ENCODE measurements at regions not wholly inside any gene's neighbourhood (a gene's known extent, or its start where the extent isn't known, plus 50 kb on each side); places are given as distances from the start of the nearest gene placed in this dataset.

GRCh38 chr9:95822583-95823431 lies 52.7 kb upstream of the ERCC6L2 start:
- DNase-seq: no peak

- no peak for DNase-seq
Measured at GRCh38 chr9:95822015-95822414, 53.5 kb upstream of the ERCC6L2 start.

DNA sequence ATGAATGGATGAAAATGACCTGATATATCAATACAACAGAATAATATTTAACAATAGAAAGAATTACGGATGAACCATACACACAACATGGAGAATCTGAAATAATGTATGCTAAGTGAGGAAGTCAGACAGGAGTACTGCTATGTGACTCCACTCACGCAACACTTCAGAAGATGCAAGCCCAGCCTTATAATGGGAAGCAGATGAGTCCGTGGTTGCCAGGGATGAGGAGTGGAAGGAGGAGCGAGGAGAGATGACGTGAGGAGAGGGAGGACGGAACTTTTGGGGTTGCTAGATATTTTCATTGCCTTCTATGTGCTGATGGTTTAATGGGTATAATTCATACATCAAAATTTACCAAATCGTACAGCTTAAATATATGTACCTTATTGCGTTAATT lies 55.4 kb upstream of the ERCC6L2 start:
- no peak for DNase-seq

- no peak for DNase-seq
Measured at GRCh38 chr9:95819636-95820035, 55.9 kb upstream of the ERCC6L2 start.

- DNase-seq: no peak
Measured at GRCh38 chr9:95817205-95817604, 58.3 kb upstream of the ERCC6L2 start.

DNA sequence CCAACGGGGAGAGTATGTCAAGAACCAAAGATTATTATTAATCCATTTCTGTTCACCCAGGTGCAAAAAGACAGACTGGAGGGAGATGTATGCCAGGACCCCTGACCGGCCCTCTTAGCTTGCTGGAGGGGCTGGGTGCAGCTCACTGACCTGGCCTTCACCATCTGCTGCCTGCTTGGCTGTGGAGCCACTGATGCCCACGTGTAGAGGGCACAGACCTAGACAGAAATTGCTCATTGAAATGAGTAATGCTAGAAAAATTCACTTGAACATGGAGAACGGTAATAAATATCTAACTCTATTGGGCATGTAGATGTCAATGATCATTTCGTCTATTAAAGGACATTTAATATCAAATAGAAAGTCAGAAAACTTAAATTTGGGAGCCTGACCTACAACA lies 58.8 kb upstream of the ERCC6L2 start:
- DNase-seq: no peak

DNA sequence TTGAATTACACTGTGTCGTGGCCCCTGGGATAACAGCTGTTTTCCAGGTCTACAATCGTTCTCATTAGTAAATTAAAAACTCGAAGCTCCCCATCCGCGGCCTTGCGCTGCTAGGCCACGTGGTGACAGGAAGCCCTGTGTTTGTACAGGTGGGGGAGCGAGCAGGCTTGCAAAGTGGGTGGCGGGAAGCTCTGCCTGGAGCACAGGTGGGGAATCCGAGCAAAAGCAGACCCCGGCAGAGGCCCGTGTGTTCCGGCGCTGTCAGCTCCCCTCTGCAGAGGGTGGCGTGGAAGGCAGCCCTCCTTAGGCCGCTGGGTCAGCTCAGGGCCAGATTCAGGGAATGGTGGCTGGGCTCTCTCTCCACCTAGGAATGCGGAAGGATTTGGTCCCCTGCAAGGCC lies 59.5 kb upstream of the ERCC6L2 start:
- DNase-seq: no peak

- no peak for DNase-seq
Measured at GRCh38 chr9:95815133-95815532, 60.4 kb upstream of the ERCC6L2 start.

DNA sequence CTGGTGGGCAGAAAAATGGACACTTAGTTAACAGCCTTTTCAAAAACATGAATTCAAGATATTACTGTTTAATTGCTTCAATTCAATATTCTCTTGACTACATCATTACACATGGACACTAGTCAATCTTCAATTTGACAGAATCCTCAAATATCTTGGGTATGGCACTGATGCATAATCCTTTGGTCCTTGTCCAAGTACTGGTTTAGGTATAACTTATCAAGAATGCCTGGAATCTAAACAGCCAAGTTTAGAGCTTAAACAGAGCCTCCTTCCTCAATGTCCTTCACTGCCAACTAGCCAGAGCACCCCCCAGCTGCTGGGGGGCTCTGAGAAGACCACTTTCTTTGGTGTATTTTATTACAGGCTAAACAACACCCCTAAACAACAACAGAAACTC lies 61.6 kb upstream of the ERCC6L2 start:
- DNase-seq: no peak

DNA sequence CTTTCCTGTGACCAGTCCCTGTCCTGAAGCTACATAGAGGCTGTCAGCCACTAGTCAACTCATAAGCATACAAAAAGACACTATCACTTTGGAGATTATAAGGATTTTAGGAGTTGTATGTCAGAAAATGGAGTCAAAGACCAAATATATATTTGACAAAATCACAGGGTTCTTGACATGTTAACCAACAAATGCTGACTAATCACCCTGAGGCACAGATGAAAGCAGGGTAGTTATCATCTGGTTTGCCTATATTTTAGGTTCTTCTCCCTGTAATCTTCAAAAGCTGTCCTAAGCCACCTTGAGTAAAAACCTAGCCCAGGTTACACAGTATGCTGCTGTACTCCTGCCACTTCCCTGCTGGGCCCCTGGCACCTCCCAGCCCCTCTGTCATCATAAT lies 64.7 kb upstream of the ERCC6L2 start:
- no peak for DNase-seq

GRCh38 chr9:95810133-95810532 lies 65.4 kb upstream of the ERCC6L2 start:
- no peak for DNase-seq

GRCh38 chr9:95809686-95810085 lies 65.8 kb upstream of the ERCC6L2 start:
- DNase-seq: no peak

GRCh38 chr9:95808011-95808410 lies 67.5 kb upstream of the ERCC6L2 start:
- DNase-seq: no peak

- DNase-seq: no peak
Measured at GRCh38 chr9:95807326-95807947, 68.1 kb upstream of the ERCC6L2 start.

GRCh38 chr9:95803197-95803596 lies 72.3 kb upstream of the ERCC6L2 start:
- no peak for DNase-seq

DNA sequence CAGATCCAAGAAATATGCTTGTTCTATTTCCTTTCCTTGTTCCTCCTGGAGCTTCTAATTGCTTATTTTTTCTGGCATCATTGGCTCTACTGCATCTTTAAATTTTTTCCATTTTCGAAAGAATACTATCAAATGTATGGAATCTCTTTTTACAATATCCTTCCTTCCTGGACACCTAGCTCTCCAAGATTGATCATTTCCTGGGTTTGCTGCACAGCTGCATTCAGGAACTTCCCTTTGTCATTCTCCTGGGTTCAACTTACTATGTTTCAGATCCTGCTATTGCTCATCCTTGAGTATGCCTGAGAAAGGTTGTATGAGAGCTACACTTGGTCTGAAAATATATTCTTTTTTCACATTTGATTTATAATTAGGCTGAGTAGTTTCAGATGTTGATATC lies 73.7 kb upstream of the ERCC6L2 start:
- DNase-seq: no peak

- peak; percentile 63 for DNase-seq
Measured at GRCh38 chr9:95796029-95796428, 79.5 kb upstream of the ERCC6L2 start.

DNA sequence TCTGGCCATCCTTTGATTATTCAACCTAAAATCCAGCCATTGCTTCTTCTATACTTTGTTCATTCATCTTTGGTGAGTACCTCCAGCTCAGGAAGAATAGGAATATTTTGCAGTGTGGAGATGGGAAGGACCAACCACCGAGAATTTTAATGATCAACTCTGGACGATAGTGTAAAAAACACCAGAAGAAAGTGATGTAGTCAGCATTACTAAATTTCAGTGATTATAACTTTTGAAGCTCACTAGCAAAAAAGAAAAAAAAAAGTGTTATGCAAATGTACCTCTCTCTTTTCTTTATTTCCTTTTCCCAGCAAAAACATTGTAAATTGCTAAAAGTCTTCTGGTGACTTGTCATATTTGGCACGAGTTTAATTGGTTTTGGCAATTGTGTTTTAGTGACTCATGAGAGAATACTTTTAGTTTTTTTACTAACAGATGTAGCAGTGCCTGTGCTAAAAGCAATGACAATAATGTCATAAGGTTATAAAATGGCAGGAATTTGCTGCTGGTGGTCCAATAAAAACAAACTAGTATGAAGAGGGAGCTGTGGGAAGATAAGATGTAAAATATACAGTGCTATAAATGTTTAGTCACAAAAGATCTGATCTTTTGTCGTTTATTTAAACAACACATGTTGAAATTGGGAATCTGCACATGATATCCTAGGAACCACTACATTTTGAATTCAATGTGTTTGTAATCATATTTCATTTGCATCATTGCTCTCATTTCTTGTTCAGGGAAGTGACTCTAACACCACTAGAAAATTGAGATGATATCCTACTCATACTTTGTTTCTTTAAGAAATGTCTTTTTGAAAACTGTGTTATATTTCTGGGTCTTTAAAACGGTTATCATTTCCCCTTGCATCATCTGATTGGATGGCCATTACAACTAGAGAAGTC lies 81.3 kb upstream of the ERCC6L2 start:
- no peak for DNase-seq

DNA sequence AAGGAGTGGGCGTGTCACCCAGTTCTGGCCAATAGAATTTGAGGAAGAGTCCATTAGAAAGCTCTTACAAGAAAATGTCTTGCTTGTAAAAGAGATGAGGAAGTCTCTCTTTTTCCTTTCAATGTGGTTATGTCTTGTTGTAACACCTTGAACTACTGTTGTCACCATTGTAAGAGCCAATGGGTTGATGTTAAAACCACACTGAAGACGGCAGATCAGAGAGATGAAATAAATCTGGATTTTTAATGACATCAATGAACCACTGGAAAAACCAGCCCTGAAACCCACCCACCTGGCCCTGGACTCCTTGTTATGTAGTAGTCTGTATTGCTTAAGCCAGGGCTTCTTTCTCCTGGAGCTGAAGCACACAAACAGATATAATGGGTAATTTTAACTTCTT lies 83.8 kb upstream of the ERCC6L2 start:
- DNase-seq: no peak

DNA sequence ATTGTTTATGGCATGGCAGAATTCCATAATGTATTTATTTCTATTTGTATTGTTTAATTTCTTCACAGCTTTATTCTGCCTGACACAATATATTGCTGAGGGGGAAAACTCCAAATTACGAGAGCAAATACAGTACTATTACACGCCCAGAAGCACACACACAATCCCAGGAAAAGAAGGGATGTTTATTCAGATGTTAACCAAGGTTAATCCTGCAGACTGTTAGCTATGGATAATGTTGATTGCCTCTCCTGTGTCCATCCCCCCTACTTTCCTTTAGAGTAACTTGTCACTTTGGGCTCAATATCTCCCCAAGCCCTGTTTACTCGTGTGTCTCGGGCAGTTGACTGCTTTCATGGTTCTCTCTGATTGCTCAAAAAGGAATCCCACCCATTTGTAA lies 84.2 kb upstream of the ERCC6L2 start:
- DNase-seq: no peak

- DNase-seq: no peak
Measured at GRCh38 chr9:95788521-95788991, 86.9 kb upstream of the ERCC6L2 start.

- no peak for DNase-seq
Measured at GRCh38 chr9:95788021-95788420, 87.5 kb upstream of the ERCC6L2 start.

DNA sequence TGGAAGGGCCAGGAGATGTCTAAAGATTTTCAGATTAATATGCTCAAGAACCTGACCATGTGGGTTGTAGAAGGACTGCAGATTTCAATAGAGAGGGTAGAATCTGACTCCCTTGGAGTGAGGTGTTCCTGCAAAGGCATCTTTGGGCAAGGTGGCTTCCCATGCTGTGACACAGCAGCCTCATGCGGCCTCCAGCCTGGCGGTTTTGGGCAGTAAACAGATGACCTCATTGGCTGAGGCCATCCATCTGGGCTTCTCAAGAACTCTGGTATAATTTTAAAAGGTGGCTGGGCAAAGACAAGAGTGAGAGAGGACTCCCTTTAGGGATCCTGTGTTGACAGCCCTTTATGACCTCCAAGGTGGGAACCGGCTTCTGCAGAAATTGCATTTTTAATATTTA lies 90.3 kb upstream of the ERCC6L2 start:
- DNase-seq: no peak

GRCh38 chr9:95784318-95784717 lies 91.2 kb upstream of the ERCC6L2 start:
- DNase-seq: no peak

Data from DMS79 treated with DMSO at 0.1 percent for 48 hours (cell line).